HCT116 (cell line): ENCODE measurements at regions not wholly inside any gene's neighbourhood (a gene's known extent, or its start where the extent isn't known, plus 50 kb on each side); places are given as distances from the start of the nearest gene placed in this dataset.

Source experiments
- ATAC-seq: fragments of 200-7000 bp; cut with Tn5 transposase; 2 replicates; pipeline ENCODE4 v1.9.1; 2020; ENCODE audit warnings: mild to moderate bottlenecking, moderate library complexity
- BruUV-seq: library from RNA; stranded (reverse); fragments of 400-500 nt; replicated peaks from 2 replicates; lab custom pipeline; 2021; lab: Mats Ljungman, UMichigan
- CTCF ChIA-PET: fragments of 300-600 bp; sonication (Branson Sonifier 250); formaldehyde crosslinking; loops from one replicate; lab custom pipeline; 2021; ENCODE audit warnings: antibody characterized with exemption; lab: Charles Lee
- POLR2A ChIA-PET: fragments of 300-600, 350-600 bp; sonication (Branson Sonifier 250); formaldehyde crosslinking; loops from one replicate; lab custom pipeline; 2021; ENCODE audit warnings: antibody characterized with exemption; lab: Charles Lee
- RAD21 ChIA-PET, 2 experiments: fragments of 300-600 bp; sonication (Branson Sonifier 250); formaldehyde crosslinking; loops; one replicate each; lab custom pipeline; 2023; ENCODE audit warnings: low total read pairs in 2 of 2; ENCODE audit not compliant: uncharacterized antibody in 2 of 2, unreplicated experiment in 2 of 2, low non-redundant PET in 1 of 2; lab: Charles Lee
- DNase-seq: peaks from one replicate; pipeline ENCODE4 v3.0.0-alpha.2; 2010; ENCODE audit warnings: low read depth, low spot score
- H2AFZ ChIP-seq: fragments of 200-600 bp; shearing (Covaris generic), sonication (generic); 2 replicates; pipeline ENCODE4 v1.6.1; 2017; ENCODE audit warnings: low read depth, mixed run types, mixed read lengths, antibody characterized with exemption, low read length; ENCODE audit not compliant: poor library complexity, severe bottlenecking
- H3K27ac ChIP-seq: 2 replicates; pipeline ENCODE4 v1.5.1; 2012; ENCODE audit warnings: low read depth, low read length
- H3K27me3 ChIP-seq: fragments of 200-600 bp; sonication (generic); 2 replicates; pipeline ENCODE4 v1.6.1; 2016; ENCODE audit warnings: mixed run types, low read length, mixed read lengths; ENCODE audit not compliant: insufficient read depth
- H3K36me3 ChIP-seq, 2 experiments: fragments of 200-500 bp in 1 of 2; fragments of 200-600 bp in 1 of 2; sonication (Bioruptor generic) in 1 of 2; sonication (generic) in 1 of 2; 2 replicates each; pipeline versions ENCODE4 v1.5.1 to v1.6.1; 2014 to 2016; ENCODE audit warnings: low read length in 2 of 2, inconsistent platforms in 1 of 2, mixed read lengths in 1 of 2, mixed run types in 1 of 2; ENCODE audit not compliant: insufficient read depth in 2 of 2, control insufficient read depth in 1 of 2
- H3K4me1 ChIP-seq, 2 experiments: fragments of 200-600 bp in 1 of 2; sonication (generic) in 1 of 2; 2 replicates each; pipeline versions ENCODE4 v1.5.1 to v1.6.1; 2012 to 2017; ENCODE audit warnings: low read length in 2 of 2, inconsistent platforms in 1 of 2, mild to moderate bottlenecking in 1 of 2, mixed read lengths in 1 of 2, mixed run types in 1 of 2, moderate library complexity in 1 of 2; ENCODE audit not compliant: insufficient read depth in 2 of 2, control insufficient read depth in 1 of 2
- H3K4me2 ChIP-seq: fragments of 200-600 bp; sonication (generic); 2 replicates; pipeline ENCODE4 v1.6.1; 2017; ENCODE audit warnings: mixed run types, low read length, mixed read lengths
- H3K4me3 ChIP-seq, 2 experiments: fragments of 200-600 bp in 1 of 2; sonication (generic) in 1 of 2; replicated peaks in 1 of 2; 2 replicates each; pipeline ENCODE4 v1.5.1; 2011 to 2016; ENCODE audit warnings: low read length in 2 of 2, control low read depth in 1 of 2, low read depth in 1 of 2, mild to moderate bottlenecking in 1 of 2, mixed read lengths in 1 of 2, mixed run types in 1 of 2
- H3K79me2 ChIP-seq: fragments of 200-600 bp; sonication (generic); 2 replicates; pipeline ENCODE4 v1.6.1; 2017; ENCODE audit warnings: mild to moderate bottlenecking, mixed run types, low read length, moderate library complexity, mixed read lengths; ENCODE audit not compliant: insufficient read depth
- H3K9ac ChIP-seq: fragments of 200-600 bp; sonication (generic); 2 replicates; pipeline ENCODE4 v1.6.1; 2016; ENCODE audit warnings: low read length, mixed read lengths
- H3K9me2 ChIP-seq: fragments of 200-600 bp; sonication (generic), shearing (Covaris generic); 2 replicates; pipeline ENCODE4 v1.6.1; 2017; ENCODE audit warnings: mixed run types, mild to moderate bottlenecking, moderate library complexity; ENCODE audit not compliant: insufficient read depth
- H3K9me3 ChIP-seq, 2 experiments: fragments of 200-500 bp in 1 of 2; fragments of 200-600 bp in 1 of 2; sonication (Bioruptor generic) in 1 of 2; sonication (generic) in 1 of 2; 2 replicates each; pipeline ENCODE4 v1.6.1; 2014 to 2017; ENCODE audit warnings: low read length in 2 of 2, mixed read lengths in 2 of 2, inconsistent platforms in 1 of 2, low read depth in 1 of 2, mild to moderate bottlenecking in 1 of 2, mixed run types in 1 of 2, moderate library complexity in 1 of 2; ENCODE audit not compliant: control insufficient read depth in 1 of 2, insufficient read depth in 1 of 2
- H4K20me1 ChIP-seq: fragments of 200-600 bp; sonication (generic), shearing (Covaris generic); 2 replicates; pipeline ENCODE4 v1.6.1; 2017; ENCODE audit warnings: mixed run types, mild to moderate bottlenecking, moderate library complexity; ENCODE audit not compliant: insufficient read depth
- CTCF ChIP-seq, 3 experiments: fragments of 200-600 bp in 1 of 3; sonication (generic) in 1 of 3; IDR thresholded peaks in 2 of 3; conservative IDR thresholded peaks in 1 of 3; 2 replicates each; pipeline ENCODE4 v1.5.1; 2012 to 2017; ENCODE audit warnings: low read depth in 2 of 3, low read length in 2 of 3, antibody characterized with exemption in 1 of 3, borderline replicate concordance in 1 of 3, control low read depth in 1 of 3, mild to moderate bottlenecking in 1 of 3, mixed read lengths in 1 of 3, mixed run types in 1 of 3, moderate library complexity in 1 of 3; ENCODE audit not compliant: insufficient read depth in 1 of 3
- ELF1 ChIP-seq: IDR thresholded peaks from 2 replicates; pipeline ENCODE4 v1.6.1; 2012; ENCODE audit warnings: low read depth, borderline replicate concordance
- EZH2phosphoT487 ChIP-seq: fragments of 200-600 bp; IDR thresholded peaks from 2 replicates; pipeline ENCODE4 v1.6.1; 2018; ENCODE audit warnings: antibody characterized with exemption, borderline replicate concordance
- FOSL1 ChIP-seq: IDR thresholded peaks from 2 replicates; pipeline ENCODE4 v1.6.1; 2012; ENCODE audit warnings: low read depth
- MAX ChIP-seq: IDR thresholded peaks from 2 replicates; pipeline ENCODE4 v1.6.1; 2012
- POLR2AphosphoS5 ChIP-seq: IDR thresholded peaks from 2 replicates; pipeline ENCODE4 v1.6.1; 2011; ENCODE audit warnings: mild to moderate bottlenecking, low read depth, low read length, moderate library complexity
- SP1 ChIP-seq: IDR thresholded peaks from 2 replicates; pipeline ENCODE4 v1.6.1; 2012; ENCODE audit warnings: low read depth
- SRF ChIP-seq: IDR thresholded peaks from 2 replicates; pipeline ENCODE4 v1.6.1; 2012; ENCODE audit warnings: low read depth
- YY1 ChIP-seq: IDR thresholded peaks from 2 replicates; pipeline ENCODE4 v1.6.1; 2011; ENCODE audit warnings: low read length, low read depth, moderate library complexity, mild to moderate bottlenecking; ENCODE audit not compliant: insufficient replicate concordance; ENCODE audit errors: extremely low read depth
- ZBTB33 ChIP-seq: IDR thresholded peaks from 2 replicates; pipeline ENCODE4 v1.6.1; 2011; ENCODE audit warnings: mild to moderate bottlenecking, low read length, moderate library complexity; ENCODE audit not compliant: insufficient replicate concordance; ENCODE audit errors: extremely low read depth
- ZNF274 ChIP-seq: fragments of 200-500 bp; sonication (Bioruptor generic); IDR thresholded peaks from 2 replicates; pipeline ENCODE4 v1.6.1; 2014; ENCODE audit warnings: mild to moderate bottlenecking, low read depth, low read length, inconsistent platforms
- intact Hi-C: fragments of 100-400 bp; cut with micrococcal nuclease; formaldehyde crosslinking; loops from 2 replicates; pipeline ENCODE4 v1.10.0; 2022

- Histone ChIP-seq H2AFZ (no peak overlapping the region), H4K20me1 (no peaks in the 10 kb centered on the region), H3K9ac (no peak overlapping the region), H3K9me2 (no peaks in the 10 kb centered on the region), H3K36me3 (no peaks in the 10 kb centered on the region), H3K27ac (no peak overlapping the region), H3K4me1 (no peaks in the 10 kb centered on the region), H3K27me3 (no peaks in the 10 kb centered on the region; the same call in 1 of the 2 replicates), H3K4me2 (no peak overlapping the region), H3K9me3 (no peaks in the 10 kb centered on the region), H3K79me2 (no peaks in the 10 kb centered on the region), H3K4me3 (no peak overlapping the region)
- ChIA-PET CTCF (no interaction called here), RAD21 (no interaction called here), POLR2A (no interaction called here)
- TF ChIP-seq FOSL1 (no peak), YY1 (no peak), ZBTB33 (no peak), SP1 (no peak), POLR2AphosphoS5 (no peak), ELF1 (no peak), EZH2phosphoT487 (no peak), MAX (no peak), CTCF (IDR thresholded peaks at IDR 0.05 in 2 of 3, conservative IDR thresholded peaks at IDR 0.05 in 1 of 3; ENCODE audit: borderline replicate concordance in 1 of 3, insufficient read depth in 1 of 3, low read depth in 2 of 3, low read length in 2 of 3) (no peak), SRF (no peak), ZNF274 (no peak)
- no TSS peak for BruUV-seq
- DNase-seq (no peak), ATAC-seq (no peak)
- intact Hi-C loops: no loop called here
Measured at GRCh38 chr6:169866668-169867521, 115.5 kb downstream of the ERMARD start.
